ENCODE measurements at regions not wholly inside any gene's neighbourhood (a gene's known extent, or its start where the extent isn't known, plus 50 kb on each side); places are given as distances from the start of the nearest gene placed in this dataset.
"Not testable (repeated sequence)": the region's sequence is repeated elsewhere in the genome, so short reads cannot be mapped to it uniquely, and the experiment has no call there.

DNA sequence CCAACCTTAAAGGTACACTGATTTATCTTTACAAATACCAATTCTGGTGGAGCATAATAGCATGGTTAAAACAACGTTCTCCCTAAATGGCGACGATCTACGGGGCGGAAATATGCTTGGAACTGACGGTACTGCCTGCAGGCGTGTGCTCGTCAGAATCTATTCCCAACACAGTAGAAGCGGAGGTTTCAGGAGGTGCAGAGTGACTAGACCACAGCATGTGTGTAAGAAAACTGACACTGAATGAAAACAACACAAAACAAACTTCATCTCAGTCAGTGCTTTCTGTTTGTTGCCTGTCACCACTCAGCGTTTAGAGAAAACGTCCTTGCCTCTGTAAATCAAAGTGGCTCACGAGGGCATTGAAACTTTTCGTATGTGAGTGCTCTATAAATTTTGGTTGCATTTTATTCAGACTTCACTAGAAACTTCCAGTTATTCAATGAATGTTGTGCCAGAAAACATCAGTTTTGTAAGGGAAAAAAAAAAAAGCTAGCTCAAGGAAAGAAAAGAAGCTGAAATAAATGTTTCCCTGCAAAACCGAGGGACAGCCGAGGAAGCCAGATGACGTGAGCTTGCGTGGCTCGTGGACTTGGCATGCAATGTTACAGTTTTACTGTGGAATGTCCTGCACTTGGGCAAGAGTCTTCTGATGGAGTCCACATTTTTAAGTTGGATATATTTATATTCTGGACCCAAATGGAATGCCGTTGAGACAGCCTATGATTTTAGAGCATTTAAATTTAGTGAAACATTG lies 210.4 kb downstream of the LAT start:
- H3K36me3 ChIP-seq, H3K4me3 ChIP-seq, H3K9me3 ChIP-seq, H3K27me3 ChIP-seq: not testable (repeated sequence)
- ATAC-seq, result peak; percentile 66
- peak overlapping the region; percentile 17 to 77 (median 58) for H3K27ac ChIP-seq
- peaks cover 0 to 37% (median 15%) of the 10 kb centered on the region in 3 donors for H3K4me1 ChIP-seq
- peak; percentile 64 for TF ChIP-seq POLR2AphosphoS5 (IDR thresholded peaks at IDR 0.05)
- 30 to 53% methylated on average over 10 to 18 of the region's 19 CpGs for WGBS, 2 donors (ENCODE audit: low coverage in 1 of 2)

GRCh38 chr16:29194185-29194844 lies 209.5 kb downstream of the LAT start:
- not testable (repeated sequence) for H3K27me3 ChIP-seq, H3K36me3 ChIP-seq, H3K9me3 ChIP-seq, ATAC-seq, H3K4me3 ChIP-seq
- H3K27ac ChIP-seq, result peak overlapping the region in 3 of 4 donors; percentile 46 to 77 (median 71)
- WGBS, 2 donors (ENCODE audit: low coverage in 1 of 2), result 72% methylated on average over 7 of the region's 21 CpGs; no CpG with 5 or more reads in 1 of the 2 donors
- peaks cover 0 to 28% (median 10%) of the 10 kb centered on the region in 3 donors for H3K4me1 ChIP-seq

DNA sequence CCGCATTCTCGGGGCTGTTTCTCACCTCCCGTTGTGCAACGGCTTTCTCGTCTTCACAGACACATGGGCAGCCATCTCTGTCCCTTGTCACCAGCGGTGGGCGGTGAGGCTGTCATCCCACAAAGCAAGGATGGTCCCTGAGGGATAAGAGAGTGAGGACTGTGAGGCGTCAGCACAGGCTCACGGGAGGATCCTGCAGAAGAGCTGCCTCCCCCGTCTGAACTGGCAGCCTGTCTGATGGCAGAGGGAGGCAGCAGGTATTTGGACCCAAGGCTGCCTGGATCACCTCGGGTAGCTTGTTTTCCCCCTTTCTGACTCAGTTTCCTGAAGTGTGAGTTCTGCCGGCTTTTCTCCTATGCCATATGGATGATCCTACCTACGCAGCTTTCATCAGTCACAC lies 208.8 kb downstream of the LAT start:
- H3K4me3 ChIP-seq, H3K27me3 ChIP-seq, H3K9me3 ChIP-seq, ATAC-seq, H3K36me3 ChIP-seq: not testable (repeated sequence)
- H3K27ac ChIP-seq, result peak overlapping the region in 1 of 4 donors; percentile 77
- WGBS, 2 donors (ENCODE audit: low coverage in 1 of 2), result no CpG with 5 or more reads among the region's 13 CpGs
- H3K4me1 ChIP-seq, result peaks cover 0 to 22% (median 4%) of the 10 kb centered on the region in 3 donors

GRCh38 chr16:29193248-29193574 lies 208.4 kb downstream of the LAT start:
- H3K36me3 ChIP-seq, H3K27me3 ChIP-seq, ATAC-seq, H3K4me3 ChIP-seq, H3K9me3 ChIP-seq: not testable (repeated sequence)
- Histone ChIP-seq H3K27ac (peak overlapping the region in 1 of 4 donors; percentile 77), H3K4me1 (peaks cover 0 to 21% (median 4%) of the 10 kb centered on the region in 3 donors)
- 100% methylated on average over 2 of the region's 14 CpGs; no CpG with 5 or more reads in 1 of the 2 donors for WGBS, 2 donors (ENCODE audit: low coverage in 1 of 2)

DNA sequence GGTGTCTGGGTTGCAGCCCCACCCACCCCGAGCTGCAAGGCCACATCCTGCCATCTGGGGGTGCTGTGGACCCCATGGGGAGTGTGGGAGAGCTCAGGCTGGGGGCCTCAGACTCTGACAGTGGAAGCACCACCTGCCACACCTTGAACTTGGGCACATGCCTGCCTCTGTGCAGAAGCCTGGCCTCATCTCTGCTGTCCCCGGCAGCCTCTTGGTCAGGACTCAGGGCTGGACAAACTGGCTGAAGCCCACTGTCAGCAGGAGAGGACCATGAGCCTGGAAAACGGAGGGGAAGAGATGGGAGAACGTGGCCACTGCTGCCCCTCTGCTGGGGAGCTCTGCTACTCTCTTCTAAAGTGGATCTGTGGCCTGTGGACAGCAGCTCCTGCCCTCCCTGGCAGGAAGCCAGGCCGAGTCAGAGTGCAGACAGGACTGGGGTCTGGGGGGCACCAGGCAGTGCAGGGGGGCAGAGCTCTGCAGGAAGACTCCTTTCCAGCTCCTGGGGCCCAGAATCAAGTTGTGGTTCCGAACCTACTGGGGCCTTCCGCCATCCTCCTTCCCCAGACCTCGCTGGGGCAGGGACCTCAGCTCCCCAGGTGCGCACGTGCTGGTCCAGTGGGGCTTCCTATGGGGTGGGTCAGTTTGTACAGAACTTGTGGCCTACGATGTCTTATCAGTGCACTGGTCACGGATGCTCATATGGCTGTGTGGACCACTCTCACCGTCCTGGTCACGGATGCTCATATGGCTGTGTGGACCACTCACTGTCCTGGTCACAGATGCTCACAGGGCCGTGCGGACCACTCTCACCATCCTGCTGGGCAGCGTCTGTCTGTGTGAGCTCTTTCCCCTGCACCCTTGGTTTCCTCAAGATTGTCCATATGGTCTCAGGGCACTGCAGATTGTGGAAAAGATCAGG lies 207.7 kb downstream of the LAT start:
- ATAC-seq, result no peak
- H3K9me3 ChIP-seq, result no peaks in the 10 kb centered on the region
- H3K27me3 ChIP-seq, result no peaks in the 10 kb centered on the region
- peak overlapping the region in 1 of 4 donors; percentile 77 for H3K27ac ChIP-seq
- H3K36me3 ChIP-seq, result no peaks in the 10 kb centered on the region
- no peak for TF ChIP-seq POLR2A (IDR thresholded peaks at IDR 0.05)
- no peak for TF ChIP-seq POLR2AphosphoS5 (IDR thresholded peaks at IDR 0.05)
- TF ChIP-seq CTCF (IDR thresholded peaks at IDR 0.05), result peak in 1 of 4 experiments; percentile 21
- TF ChIP-seq EP300 (IDR thresholded peaks at IDR 0.05), result no peak
- WGBS, 2 donors (ENCODE audit: low coverage in 1 of 2), result no CpG with 5 or more reads among the region's 17 CpGs
- peaks cover 0 to 21% (median 4%) of the 10 kb centered on the region in 3 donors for H3K4me1 ChIP-seq
- no peak overlapping the region for H3K4me3 ChIP-seq

DNA sequence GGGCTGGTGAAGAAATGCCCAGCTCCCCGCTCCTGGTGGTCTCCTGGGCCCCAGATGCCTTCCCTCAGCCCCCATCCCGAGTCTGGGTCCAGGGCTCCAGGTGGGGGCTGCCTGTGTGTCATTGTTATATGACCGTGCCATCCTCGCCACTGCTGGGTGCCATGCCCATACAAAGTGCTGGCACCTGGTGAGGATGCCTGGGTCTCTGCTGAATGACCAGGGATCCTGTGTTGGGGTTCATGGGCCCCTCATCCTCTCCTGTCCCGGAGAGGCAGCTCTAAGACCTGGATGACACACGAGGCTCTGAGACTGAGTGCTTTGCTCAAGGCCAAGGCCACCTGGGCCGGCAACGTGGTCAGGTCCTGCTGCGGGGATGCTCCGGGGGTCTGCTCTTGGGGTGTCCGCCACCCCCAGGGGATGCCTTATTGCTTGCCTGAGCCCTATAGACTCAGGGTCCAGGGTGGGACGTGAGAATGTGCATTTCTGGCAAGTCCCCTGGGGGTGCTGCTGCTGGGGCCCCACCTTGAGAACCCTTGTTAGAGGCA lies 206.9 kb downstream of the LAT start:
- H3K4me3 ChIP-seq, H3K9me3 ChIP-seq, ATAC-seq, H3K36me3 ChIP-seq, H3K27me3 ChIP-seq: not testable (repeated sequence)
- Histone ChIP-seq H3K4me1 (peaks cover 0 to 25% (median 4%) of the 10 kb centered on the region in 3 donors), H3K27ac (peak overlapping the region in 2 of 4 donors; percentile 54 to 77)
- no CpG with 5 or more reads among the region's 12 CpGs for WGBS, 2 donors (ENCODE audit: low coverage in 1 of 2)

DNA sequence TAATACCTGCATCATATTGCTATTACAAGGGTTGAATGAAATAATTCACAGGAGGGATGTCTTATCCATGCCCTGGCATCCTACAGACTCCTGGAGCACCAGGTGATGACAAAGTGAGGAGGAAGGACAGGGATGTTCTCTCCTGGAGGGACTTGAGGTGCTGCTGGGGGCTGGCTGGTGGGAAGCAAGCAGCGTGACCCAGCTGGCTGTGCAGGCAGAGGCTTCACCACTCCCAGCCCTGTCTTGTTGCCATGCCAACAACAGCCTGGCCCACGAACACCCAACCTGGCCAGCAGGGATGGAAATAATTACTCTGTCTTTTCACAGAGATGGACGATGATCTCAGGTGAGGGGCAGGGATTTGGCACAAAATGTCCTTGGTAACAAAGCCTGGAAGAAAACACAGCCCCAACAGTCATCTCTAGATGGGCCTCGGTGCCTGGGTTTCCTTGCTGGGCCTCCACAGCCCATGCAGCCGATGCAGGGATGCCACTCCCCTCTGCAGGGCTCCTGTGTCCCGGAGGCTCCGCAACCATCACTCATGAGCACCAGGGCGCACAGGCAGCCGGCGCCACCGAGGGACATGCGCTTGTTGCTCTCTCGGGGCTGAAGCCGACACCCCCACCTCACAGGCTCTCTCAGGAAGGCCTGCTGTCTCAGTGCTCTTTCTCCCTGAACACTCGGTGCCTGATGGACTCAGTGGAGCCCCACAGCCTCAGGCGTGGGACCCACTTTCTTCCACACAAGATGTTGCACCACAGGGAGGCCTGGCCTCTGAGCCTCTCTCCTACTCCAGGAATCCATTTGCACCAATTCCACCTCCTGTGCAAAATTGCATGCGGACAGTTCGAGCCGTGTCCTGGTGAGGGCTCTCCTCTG lies 205.9 kb downstream of the LAT start:
- H3K4me3 ChIP-seq, H3K9me3 ChIP-seq, H3K36me3 ChIP-seq, H3K27me3 ChIP-seq: not testable (repeated sequence)
- WGBS, 2 donors (ENCODE audit: low coverage in 1 of 2), result 80% methylated on average over 2 of the region's 19 CpGs; no CpG with 5 or more reads in 1 of the 2 donors
- H3K4me1 ChIP-seq, result peaks cover 0 to 35% (median 10%) of the 10 kb centered on the region in 3 donors
- peak; percentile 4 for ATAC-seq
- peak overlapping the region in 2 of 4 donors; percentile 54 to 77 for H3K27ac ChIP-seq

DNA sequence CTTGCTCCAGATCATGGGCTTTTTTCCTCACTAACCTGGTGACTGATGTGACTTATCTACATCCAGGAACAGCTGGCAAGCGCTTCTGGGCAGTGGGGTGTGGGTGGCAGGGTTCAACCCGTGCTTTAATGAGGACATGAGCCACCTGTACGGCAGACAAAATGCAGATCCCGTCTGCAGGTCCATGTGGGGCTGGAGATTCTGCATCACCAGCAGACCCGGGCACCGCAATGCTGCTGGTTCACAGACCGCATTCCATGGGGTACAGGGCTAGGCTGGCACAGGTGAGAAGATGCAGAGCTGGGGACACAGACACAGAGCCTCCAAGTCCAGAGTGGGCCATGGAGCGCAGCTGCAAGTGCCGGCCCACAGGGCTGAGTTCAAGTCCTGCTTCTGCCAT lies 204.0 kb downstream of the LAT start:
- peaks cover 0 to 55% (median 15%) of the 10 kb centered on the region in 3 donors for H3K4me1 ChIP-seq
- H3K27me3 ChIP-seq, H3K9me3 ChIP-seq, H3K36me3 ChIP-seq, ATAC-seq, H3K4me3 ChIP-seq: not testable (repeated sequence)
- H3K27ac ChIP-seq, result peak overlapping the region in 1 of 4 donors; percentile 84
- no CpG with 5 or more reads among the region's 9 CpGs for WGBS, 2 donors (ENCODE audit: low coverage in 1 of 2)

GRCh38 chr16:29186306-29187220 lies 201.7 kb downstream of the LAT start:
- not testable (repeated sequence) for H3K9me3 ChIP-seq, H3K27me3 ChIP-seq, H3K4me3 ChIP-seq, H3K36me3 ChIP-seq
- 20 to 54% methylated on average over 2 to 4 of the region's 35 CpGs for WGBS, 2 donors (ENCODE audit: low coverage in 1 of 2)
- H3K4me1 ChIP-seq, result peaks cover 0 to 54% (median 12%) of the 10 kb centered on the region in 3 donors
- peak; percentile 29 for ATAC-seq
- H3K27ac ChIP-seq, result peak overlapping the region; percentile 26 to 84 (median 74)
